ENCODE measurements at regions not wholly inside any gene's neighbourhood (a gene's known extent, or its start where the extent isn't known, plus 50 kb on each side); places are given as distances from the start of the nearest gene placed in this dataset.
A peak's percentile ranks its signal among the peaks of the same experiment; 100 is the strongest.

- DNase-seq (ENCODE audit: low spot score) = no peak
- no peak overlapping the region for H3K27ac Mint-ChIP-seq
- TF ChIP-seq GABPB1 (CRISPR knock-in tag; IDR thresholded peaks at IDR 0.05) = peak; percentile 50; the same call in 1 of the 2 replicates
- no peak for TF ChIP-seq E2F1 (CRISPR knock-in tag; IDR thresholded peaks at IDR 0.05)
- no peak for ATAC-seq
- no peaks in the 10 kb centered on the region for H3K9me3 Mint-ChIP-seq
- CTCF ChIA-PET = no interaction called here
- no peak overlapping the region for H3K4me3 Mint-ChIP-seq
- H3K36me3 Mint-ChIP-seq = no peaks in the 10 kb centered on the region
- H3K4me1 Mint-ChIP-seq = peaks cover 18% of the 10 kb centered on the region
- POLR2A ChIA-PET = no interaction called here
- H3K27me3 Mint-ChIP-seq (ENCODE audit: low read depth) = no peaks in the 10 kb centered on the region; the same call in 1 of the 2 replicates
Measured at GRCh38 chr5:82396871-82397514, 118.8 kb upstream of the RPS23 start.

GRCh38 chr5:82396396-82396795, 118.2 kb upstream of the RPS23 start:
- CTCF ChIA-PET = no interaction called here
- H3K36me3 Mint-ChIP-seq = no peaks in the 10 kb centered on the region

More at GRCh38 chr5:82396396-82396795, 118.2 kb upstream of the RPS23 start:
- Mint-ChIP-seq H3K4me3 (no peak overlapping the region), H3K27ac (no peak overlapping the region), H3K9me3 (no peaks in the 10 kb centered on the region), H3K27me3 (ENCODE audit: low read depth) (no peaks in the 10 kb centered on the region; the same call in 1 of the 2 replicates), H3K4me1 (peaks cover 18% of the 10 kb centered on the region)
- ATAC-seq (no peak), DNase-seq (ENCODE audit: low spot score) (no peak)
- TF ChIP-seq ZNF423 (CRISPR knock-in tag; IDR thresholded peaks at IDR 0.05) (no peak), CREB1 (CRISPR knock-in tag; IDR thresholded peaks at IDR 0.05) (no peak), IRF2 (CRISPR knock-in tag; IDR thresholded peaks at IDR 0.05; ENCODE audit: borderline replicate concordance, low read depth) (no peak), USF1 (CRISPR knock-in tag; IDR thresholded peaks at IDR 0.05) (no peak), ETV6 (CRISPR knock-in tag; IDR thresholded peaks at IDR 0.05) (no peak), AFF4 (CRISPR knock-in tag; IDR thresholded peaks at IDR 0.05; ENCODE audit: borderline replicate concordance) (no peak), ZNF532 (CRISPR knock-in tag; IDR thresholded peaks at IDR 0.05; ENCODE audit: borderline replicate concordance) (no peak), FOXJ3 (CRISPR knock-in tag; IDR thresholded peaks at IDR 0.05; ENCODE audit: borderline replicate concordance) (no peak), NR1H2 (CRISPR knock-in tag; IDR thresholded peaks at IDR 0.05) (no peak), OVOL2 (CRISPR knock-in tag; IDR thresholded peaks at IDR 0.05; ENCODE audit: borderline replicate concordance) (no peak), SMAD4 (CRISPR knock-in tag; IDR thresholded peaks at IDR 0.05) (no peak), ZNF416 (CRISPR knock-in tag; IDR thresholded peaks at IDR 0.05) (no peak), ATF2 (CRISPR knock-in tag; IDR thresholded peaks at IDR 0.05; ENCODE audit: borderline replicate concordance, low read depth) (no peak), USF2 (CRISPR knock-in tag; IDR thresholded peaks at IDR 0.05) (no peak), E2F4 (CRISPR knock-in tag; IDR thresholded peaks at IDR 0.05; ENCODE audit: borderline replicate concordance, low read depth) (no peak), ZNF219 (CRISPR knock-in tag; IDR thresholded peaks at IDR 0.05; ENCODE audit: borderline replicate concordance) (no peak), SP1 (CRISPR knock-in tag; conservative IDR thresholded peaks at IDR 0.05) (no peak)
- POLR2A ChIA-PET = no interaction called here
